ENCODE measurements at regions not wholly inside any gene's neighbourhood (a gene's known extent, or its start where the extent isn't known, plus 50 kb on each side); places are given as distances from the start of the nearest gene placed in this dataset.

DNA sequence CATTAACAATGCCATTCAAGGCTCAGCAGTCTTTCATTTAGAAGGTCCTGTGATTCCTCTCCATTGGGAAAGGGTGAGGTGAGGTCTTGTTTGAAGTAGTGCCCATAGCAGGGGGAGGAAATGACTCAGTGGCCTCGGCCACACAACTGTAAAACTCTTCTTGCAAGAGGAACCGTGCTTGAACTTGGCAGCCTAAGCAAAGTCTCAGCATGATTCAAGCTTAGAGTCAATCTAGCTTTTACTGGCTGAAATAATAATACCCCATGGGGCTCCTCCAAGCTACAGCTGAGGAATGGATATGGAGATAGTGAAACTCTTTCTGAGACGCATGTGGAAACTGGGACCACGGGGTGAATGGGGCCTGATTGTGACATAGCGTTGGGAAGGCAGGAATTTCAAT lies 428.2 kb downstream of the BMP2 start:
- Histone ChIP-seq H3K9me3 (ENCODE audit: control insufficient read depth, low read depth, low read length) (no peaks in the 10 kb centered on the region), H3K36me3 (ENCODE audit: control insufficient read depth in 2 of 2, extremely low read depth in 1 of 2, insufficient read depth in 2 of 2, low read length in 2 of 2) (no peaks in the 10 kb centered on the region), H3K9ac (ENCODE audit: control insufficient read depth, extremely low read depth, insufficient read depth, low read length) (no peak overlapping the region), H3K4me3 (ENCODE audit: control insufficient read depth in 2 of 3, extremely low read depth in 1 of 3, insufficient read depth in 2 of 3, low read depth in 1 of 3, low read length in 3 of 3) (no peak overlapping the region), H3K79me2 (ENCODE audit: control insufficient read depth, insufficient read depth, low read length) (no peaks in the 10 kb centered on the region), H2AFZ (ENCODE audit: control insufficient read depth, low read length) (no peak overlapping the region), H3K4me2 (ENCODE audit: control insufficient read depth, extremely low read depth, insufficient read depth, low read depth, low read length) (no peak overlapping the region), H3K9me1 (ENCODE audit: control insufficient read depth, extremely low read depth, insufficient read depth, low read length) (no peaks in the 10 kb centered on the region), H3K27ac (ENCODE audit: control insufficient read depth, insufficient read depth, low read length) (no peak overlapping the region), H4K20me1 (ENCODE audit: control insufficient read depth, extremely low read depth, insufficient read depth, low read length) (no peaks in the 10 kb centered on the region), H3K4me1 (ENCODE audit: control insufficient read depth, extremely low read depth, insufficient read depth, low read length) (no peaks in the 10 kb centered on the region), H3K27me3 (ENCODE audit: control insufficient read depth, extremely low read depth, insufficient read depth, low read length) (no peaks in the 10 kb centered on the region)
- FAIRE-seq (no peak), DNase-seq (ENCODE audit: low read depth, low spot score) (no peak)
- dilution Hi-C loops (cut with MboI; ENCODE audit: extremely low pct_ligation_motif_present, low sequenced_read_pairs), result no loop called here
- TF ChIP-seq, protein P1, sequence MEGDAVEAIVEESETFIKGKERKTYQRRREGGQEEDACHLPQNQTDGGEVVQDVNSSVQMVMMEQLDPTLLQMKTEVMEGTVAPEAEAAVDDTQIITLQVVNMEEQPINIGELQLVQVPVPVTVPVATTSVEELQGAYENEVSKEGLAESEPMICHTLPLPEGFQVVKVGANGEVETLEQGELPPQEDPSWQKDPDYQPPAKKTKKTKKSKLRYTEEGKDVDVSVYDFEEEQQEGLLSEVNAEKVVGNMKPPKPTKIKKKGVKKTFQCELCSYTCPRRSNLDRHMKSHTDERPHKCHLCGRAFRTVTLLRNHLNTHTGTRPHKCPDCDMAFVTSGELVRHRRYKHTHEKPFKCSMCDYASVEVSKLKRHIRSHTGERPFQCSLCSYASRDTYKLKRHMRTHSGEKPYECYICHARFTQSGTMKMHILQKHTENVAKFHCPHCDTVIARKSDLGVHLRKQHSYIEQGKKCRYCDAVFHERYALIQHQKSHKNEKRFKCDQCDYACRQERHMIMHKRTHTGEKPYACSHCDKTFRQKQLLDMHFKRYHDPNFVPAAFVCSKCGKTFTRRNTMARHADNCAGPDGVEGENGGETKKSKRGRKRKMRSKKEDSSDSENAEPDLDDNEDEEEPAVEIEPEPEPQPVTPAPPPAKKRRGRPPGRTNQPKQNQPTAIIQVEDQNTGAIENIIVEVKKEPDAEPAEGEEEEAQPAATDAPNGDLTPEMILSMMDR (optimal IDR thresholded peaks at IDR 0.05 in 1 of 3, IDR thresholded peaks at IDR 0.05 in 1 of 3, conservative IDR thresholded peaks at IDR 0.05 in 1 of 3; ENCODE audit: extremely low read depth in 1 of 3, insufficient read depth in 2 of 3, low read length in 3 of 3), result no peak
- TF ChIP-seq EZH2 (IDR thresholded peaks at IDR 0.05; ENCODE audit: low read length), result no peak

DNA sequence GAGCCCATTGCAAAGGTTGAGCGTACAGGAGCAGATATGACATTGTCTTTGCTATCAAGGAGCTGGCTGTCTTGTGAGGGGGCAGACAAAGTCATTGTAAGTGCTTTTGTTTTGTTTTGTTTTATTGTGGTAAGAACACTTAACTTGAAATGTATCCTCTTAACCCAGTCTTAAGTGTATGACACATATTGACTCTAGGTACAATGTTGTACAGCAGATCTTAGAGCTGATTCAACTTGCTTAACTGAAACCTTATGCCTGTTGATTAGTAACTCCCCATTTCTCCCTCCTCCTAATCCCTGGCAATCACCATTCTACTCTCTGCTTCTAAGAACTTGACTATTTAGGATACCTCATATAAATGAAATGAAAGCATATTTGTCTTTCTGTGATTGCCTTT lies 429.0 kb downstream of the BMP2 start:
- no peak overlapping the region for H3K27ac ChIP-seq (ENCODE audit: control insufficient read depth, insufficient read depth, low read length)
- no peaks in the 10 kb centered on the region for H3K9me1 ChIP-seq (ENCODE audit: control insufficient read depth, extremely low read depth, insufficient read depth, low read length)
- H3K27me3 ChIP-seq (ENCODE audit: control insufficient read depth, extremely low read depth, insufficient read depth, low read length), result no peaks in the 10 kb centered on the region
- H3K36me3 ChIP-seq (ENCODE audit: control insufficient read depth in 2 of 2, extremely low read depth in 1 of 2, insufficient read depth in 2 of 2, low read length in 2 of 2), result no peaks in the 10 kb centered on the region
- FAIRE-seq (no peak), DNase-seq (ENCODE audit: low read depth, low spot score) (no peak)
- H3K4me3 ChIP-seq (ENCODE audit: control insufficient read depth in 2 of 3, extremely low read depth in 1 of 3, insufficient read depth in 2 of 3, low read depth in 1 of 3, low read length in 3 of 3), result no peak overlapping the region
- no peaks in the 10 kb centered on the region for H3K9me3 ChIP-seq (ENCODE audit: control insufficient read depth, low read depth, low read length)
- H3K4me2 ChIP-seq (ENCODE audit: control insufficient read depth, extremely low read depth, insufficient read depth, low read depth, low read length), result no peak overlapping the region
- dilution Hi-C loops (cut with MboI; ENCODE audit: extremely low pct_ligation_motif_present, low sequenced_read_pairs), result no loop called here
- H2AFZ ChIP-seq (ENCODE audit: control insufficient read depth, low read length), result no peak overlapping the region
- no peaks in the 10 kb centered on the region for H3K4me1 ChIP-seq (ENCODE audit: control insufficient read depth, extremely low read depth, insufficient read depth, low read length)
- TF ChIP-seq EZH2 (IDR thresholded peaks at IDR 0.05; ENCODE audit: low read length), result no peak
- TF ChIP-seq, protein P1 (optimal IDR thresholded peaks at IDR 0.05 in 1 of 3, IDR thresholded peaks at IDR 0.05 in 1 of 3, conservative IDR thresholded peaks at IDR 0.05 in 1 of 3; ENCODE audit: extremely low read depth in 1 of 3, insufficient read depth in 2 of 3, low read length in 3 of 3), result no peak
- H3K9ac ChIP-seq (ENCODE audit: control insufficient read depth, extremely low read depth, insufficient read depth, low read length), result no peak overlapping the region
- H3K79me2 ChIP-seq (ENCODE audit: control insufficient read depth, insufficient read depth, low read length), result no peaks in the 10 kb centered on the region
- no peaks in the 10 kb centered on the region for H4K20me1 ChIP-seq (ENCODE audit: control insufficient read depth, extremely low read depth, insufficient read depth, low read length)

Measured in keratinocyte (primary cell).